Liver (tissue), 8 donors: ENCODE measurements at regions not wholly inside any gene's neighbourhood (a gene's known extent, or its start where the extent isn't known, plus 50 kb on each side); places are given as distances from the start of the nearest gene placed in this dataset.

Experiments used
- DNase-seq: peaks from one replicate; pipeline ENCODE4 v3.0.0-alpha.2; 2017; ENCODE audit warnings: low spot score
- H3K27ac ChIP-seq, 2 donors: one replicate each; pipeline ENCODE4 v1.7.0; 2013; ENCODE audit warnings: inconsistent platforms in 2 of 2, low read length in 2 of 2, control low read depth in 1 of 2, low read depth in 1 of 2, mild to moderate bottlenecking in 1 of 2
- H3K27me3 ChIP-seq, 4 donors: one replicate each; pipeline versions ENCODE4 v1.6.1 to v1.7.0; 2013; ENCODE audit warnings: low read length in 3 of 4, inconsistent platforms in 1 of 4, mild to moderate bottlenecking in 1 of 4, moderate library complexity in 1 of 4; ENCODE audit not compliant: control insufficient read depth in 4 of 4, insufficient read depth in 4 of 4
- H3K36me3 ChIP-seq, 4 donors: one replicate each; pipeline versions ENCODE4 v1.6.1 to v1.7.0; 2013; ENCODE audit warnings: low read length in 3 of 4, mild to moderate bottlenecking in 3 of 4, low read depth in 1 of 4, moderate library complexity in 1 of 4; ENCODE audit not compliant: control insufficient read depth in 4 of 4, insufficient read depth in 3 of 4
- H3K4me1 ChIP-seq, 4 donors: one replicate each; pipeline versions ENCODE4 v1.6.1 to v1.7.0; 2013; ENCODE audit warnings: low read length in 3 of 4, mild to moderate bottlenecking in 3 of 4, moderate library complexity in 1 of 4; ENCODE audit not compliant: control insufficient read depth in 4 of 4, insufficient read depth in 4 of 4
- H3K4me3 ChIP-seq, 3 donors: one replicate each; pipeline versions ENCODE4 v1.6.1 to v1.7.0; 2013; ENCODE audit warnings: low read length in 3 of 3, control low read depth in 1 of 3, low read depth in 1 of 3, mild to moderate bottlenecking in 1 of 3
- H3K9ac ChIP-seq, 2 donors: one replicate each; pipeline ENCODE4 v1.7.0; 2013; ENCODE audit warnings: low read length in 2 of 2, mild to moderate bottlenecking in 2 of 2, moderate library complexity in 2 of 2, control low read depth in 1 of 2, low read depth in 1 of 2
- H3K9me3 ChIP-seq, 4 donors: one replicate each; pipeline versions ENCODE4 v1.6.1 to v1.7.0; 2013; ENCODE audit warnings: low read length in 3 of 4; ENCODE audit not compliant: control insufficient read depth in 4 of 4
- ATF3 ChIP-seq: IDR thresholded peaks from 2 replicates; pipeline ENCODE4 v1.6.1; 2016; ENCODE audit warnings: antibody characterized with exemption
- EGR1 ChIP-seq, 2 donors: IDR thresholded peaks; 2 replicates each; pipeline ENCODE4 v1.6.1; 2016 to 2018; ENCODE audit warnings: antibody characterized with exemption in 2 of 2, low read depth in 2 of 2
- FOXA1 ChIP-seq: IDR thresholded peaks from 2 replicates; pipeline ENCODE4 v1.6.1; 2016; ENCODE audit warnings: antibody characterized with exemption
- FOXA2 ChIP-seq: IDR thresholded peaks from 2 replicates; pipeline ENCODE4 v1.6.1; 2016; ENCODE audit warnings: antibody characterized with exemption
- GABPA ChIP-seq, 2 donors: IDR thresholded peaks in 1 of 2; conservative IDR thresholded peaks in 1 of 2; 2 replicates each; pipeline ENCODE4 v1.6.1; 2016; ENCODE audit warnings: antibody characterized with exemption in 2 of 2, mild to moderate bottlenecking in 1 of 2, moderate library complexity in 1 of 2
- HNF4A ChIP-seq, 2 donors: conservative IDR thresholded peaks; 2 replicates each; pipeline ENCODE4 v1.6.1; 2016; ENCODE audit warnings: antibody characterized with exemption in 2 of 2, mild to moderate bottlenecking in 2 of 2
- HNF4G ChIP-seq: IDR thresholded peaks from 2 replicates; pipeline ENCODE4 v1.6.1; 2016; ENCODE audit warnings: antibody characterized with exemption
- JUND ChIP-seq, 2 donors: IDR thresholded peaks; 2 replicates each; pipeline ENCODE4 v1.6.1; 2016; ENCODE audit warnings: antibody characterized with exemption in 2 of 2
- NR2F2 ChIP-seq: IDR thresholded peaks from 2 replicates; pipeline ENCODE4 v1.6.1; 2016; ENCODE audit warnings: antibody characterized with exemption
- RAD21 ChIP-seq, 2 donors: IDR thresholded peaks; 2 replicates each; pipeline ENCODE4 v1.6.1; 2016; ENCODE audit warnings: antibody characterized with exemption in 2 of 2, mild to moderate bottlenecking in 2 of 2
- REST ChIP-seq: IDR thresholded peaks from 2 replicates; pipeline ENCODE4 v1.6.1; 2016; ENCODE audit warnings: antibody characterized with exemption, mild to moderate bottlenecking
- RXRA ChIP-seq, 2 donors: IDR thresholded peaks; 2 replicates each; pipeline ENCODE4 v1.6.1; 2017 to 2018; ENCODE audit warnings: antibody characterized with exemption in 2 of 2, mild to moderate bottlenecking in 1 of 2
- SP1 ChIP-seq: IDR thresholded peaks from 2 replicates; pipeline ENCODE4 v1.6.1; 2018; ENCODE audit warnings: antibody characterized with exemption, mild to moderate bottlenecking
- TAF1 ChIP-seq: conservative IDR thresholded peaks from 2 replicates; pipeline ENCODE4 v1.6.1; 2016; ENCODE audit warnings: antibody characterized with exemption, mild to moderate bottlenecking
- YY1 ChIP-seq: IDR thresholded peaks from 2 replicates; pipeline ENCODE4 v1.6.1; 2016; ENCODE audit warnings: antibody characterized with exemption, mild to moderate bottlenecking
- ZBTB33 ChIP-seq: IDR thresholded peaks from 2 replicates; pipeline ENCODE4 v1.6.1; 2016; ENCODE audit warnings: antibody characterized with exemption
- WGBS: extraction: QIAGEN DNeasy Blood & Tissue Kit; methylation state at CpG from one replicate; pipeline ENCODE4 v1.1.7; 2013; 5-methylcytosine and 5-hydroxymethylcytosine counted together
- TF ChIP-seq, protein P1 (sequence below): fragments of 150-350 bp; IDR thresholded peaks from 2 replicates; pipeline ENCODE4 v1.5.1; 2017; ENCODE audit warnings: improper control_type of control experiment, low read depth, low read length; ENCODE audit not compliant: missing input control
- TF ChIP-seq, protein P2 (sequence below): IDR thresholded peaks from 2 replicates; pipeline ENCODE4 v1.6.1; 2016; ENCODE audit warnings: antibody characterized with exemption
- donor health status: healthy.
- donor health status: healthy.
- donor health status: healthy.
- donor health status: healthy.
- donor health status: healthy.

DNA sequence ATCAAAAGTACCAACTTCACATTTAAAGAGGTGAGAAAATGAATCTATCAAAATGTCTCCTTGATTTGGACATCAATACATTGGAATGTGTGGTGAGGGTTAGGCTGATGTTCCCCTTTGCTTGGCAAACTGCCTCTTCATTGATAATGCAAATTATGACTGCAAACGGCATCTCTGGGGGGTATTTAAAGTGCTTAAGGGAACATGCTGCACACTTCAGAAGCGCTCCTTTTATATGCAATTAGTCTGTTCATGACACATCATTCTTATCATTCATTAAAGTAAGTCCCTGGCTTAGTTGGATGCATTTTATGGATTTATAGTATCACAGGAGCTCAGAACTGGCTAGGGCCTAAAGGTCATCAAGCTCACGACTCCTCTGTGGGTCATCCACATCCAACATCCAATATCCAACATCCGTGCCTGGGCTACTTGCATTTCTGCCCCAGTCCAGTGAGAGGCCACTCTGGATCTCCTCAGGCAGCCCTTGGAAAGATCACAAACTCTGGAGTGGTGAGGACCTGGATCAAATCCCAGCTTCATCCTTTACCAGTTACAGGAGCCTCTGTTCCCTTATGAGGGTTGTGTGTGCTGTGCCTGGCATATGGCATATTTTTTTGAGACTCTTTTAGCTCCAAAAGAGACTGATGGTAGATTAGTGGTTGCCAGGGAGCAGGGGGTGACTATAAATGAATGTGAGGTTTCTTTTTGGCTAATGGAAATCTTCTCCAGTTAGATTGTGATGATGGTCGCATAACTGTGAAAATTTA lies 136.8 kb upstream of the FOXB1 start:
- no peaks in the 10 kb centered on the region for H3K9me3 ChIP-seq
- no peaks in the 10 kb centered on the region for H3K4me1 ChIP-seq
- no peak overlapping the region for H3K4me3 ChIP-seq
- WGBS = 77% methylated on average over 5 of the region's 5 CpGs
- H3K9ac ChIP-seq = no peak overlapping the region
- H3K27me3 ChIP-seq = peaks cover 0 to 4% (median 0%) of the 10 kb centered on the region in 4 donors
- no peaks in the 10 kb centered on the region for H3K36me3 ChIP-seq
- no peak overlapping the region for H3K27ac ChIP-seq
- no peak for TF ChIP-seq HNF4G
- no peak for TF ChIP-seq FOXA1
- TF ChIP-seq HNF4A (conservative IDR thresholded peaks at IDR 0.05) = no peak
- no peak for TF ChIP-seq RXRA (IDR thresholded peaks at IDR 0.05)
- no peak for TF ChIP-seq SP1
- no peak for TF ChIP-seq GABPA (IDR thresholded peaks at IDR 0.05 in 1 of 2, conservative IDR thresholded peaks at IDR 0.05 in 1 of 2)
- TF ChIP-seq FOXA2 = no peak
- TF ChIP-seq JUND (IDR thresholded peaks at IDR 0.05) = no peak
- no peak for TF ChIP-seq EGR1 (IDR thresholded peaks at IDR 0.05; ENCODE audit: low read depth in 2 of 2)
- no peak for TF ChIP-seq YY1
- TF ChIP-seq, protein P1, sequence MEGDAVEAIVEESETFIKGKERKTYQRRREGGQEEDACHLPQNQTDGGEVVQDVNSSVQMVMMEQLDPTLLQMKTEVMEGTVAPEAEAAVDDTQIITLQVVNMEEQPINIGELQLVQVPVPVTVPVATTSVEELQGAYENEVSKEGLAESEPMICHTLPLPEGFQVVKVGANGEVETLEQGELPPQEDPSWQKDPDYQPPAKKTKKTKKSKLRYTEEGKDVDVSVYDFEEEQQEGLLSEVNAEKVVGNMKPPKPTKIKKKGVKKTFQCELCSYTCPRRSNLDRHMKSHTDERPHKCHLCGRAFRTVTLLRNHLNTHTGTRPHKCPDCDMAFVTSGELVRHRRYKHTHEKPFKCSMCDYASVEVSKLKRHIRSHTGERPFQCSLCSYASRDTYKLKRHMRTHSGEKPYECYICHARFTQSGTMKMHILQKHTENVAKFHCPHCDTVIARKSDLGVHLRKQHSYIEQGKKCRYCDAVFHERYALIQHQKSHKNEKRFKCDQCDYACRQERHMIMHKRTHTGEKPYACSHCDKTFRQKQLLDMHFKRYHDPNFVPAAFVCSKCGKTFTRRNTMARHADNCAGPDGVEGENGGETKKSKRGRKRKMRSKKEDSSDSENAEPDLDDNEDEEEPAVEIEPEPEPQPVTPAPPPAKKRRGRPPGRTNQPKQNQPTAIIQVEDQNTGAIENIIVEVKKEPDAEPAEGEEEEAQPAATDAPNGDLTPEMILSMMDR = no peak
- TF ChIP-seq, protein P2, sequence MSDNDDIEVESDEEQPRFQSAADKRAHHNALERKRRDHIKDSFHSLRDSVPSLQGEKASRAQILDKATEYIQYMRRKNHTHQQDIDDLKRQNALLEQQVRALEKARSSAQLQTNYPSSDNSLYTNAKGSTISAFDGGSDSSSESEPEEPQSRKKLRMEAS = no peak
- DNase-seq = no peak

DNA sequence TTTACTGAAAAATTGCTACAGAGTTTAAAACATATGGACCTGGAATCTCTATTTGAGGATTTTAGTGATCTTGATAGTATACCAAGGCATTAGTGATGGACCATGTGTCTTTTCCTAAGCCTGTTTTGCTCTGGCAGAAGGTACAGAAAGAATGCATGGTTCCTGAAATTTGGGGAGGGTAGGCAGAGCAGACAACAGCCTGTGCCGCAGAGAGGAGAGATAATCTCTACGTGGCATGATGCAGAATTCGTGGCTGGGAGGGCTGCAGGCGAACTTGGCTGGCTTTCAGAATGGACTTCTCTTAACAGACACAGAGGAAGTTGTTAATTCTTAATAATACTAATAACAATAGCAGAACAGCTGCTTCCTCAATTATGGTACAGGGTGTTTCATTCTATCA lies 137.5 kb upstream of the FOXB1 start:
- WGBS = 47% methylated on average over 4 of the region's 4 CpGs
- no peak overlapping the region for H3K4me3 ChIP-seq
- H3K9me3 ChIP-seq = no peaks in the 10 kb centered on the region
- DNase-seq = no peak
- H3K4me1 ChIP-seq = no peaks in the 10 kb centered on the region
- no peaks in the 10 kb centered on the region for H3K36me3 ChIP-seq
- H3K9ac ChIP-seq = no peak overlapping the region
- TF ChIP-seq, protein P2 = no peak
- TF ChIP-seq RAD21 (IDR thresholded peaks at IDR 0.05) (no peak), SP1 (no peak), RXRA (IDR thresholded peaks at IDR 0.05) (no peak), EGR1 (IDR thresholded peaks at IDR 0.05; ENCODE audit: low read depth in 2 of 2) (no peak), ATF3 (no peak), HNF4G (no peak), GABPA (IDR thresholded peaks at IDR 0.05 in 1 of 2, conservative IDR thresholded peaks at IDR 0.05 in 1 of 2) (no peak), TAF1 (no peak), YY1 (no peak), JUND (IDR thresholded peaks at IDR 0.05) (no peak), REST (no peak), FOXA1 (no peak), FOXA2 (no peak), NR2F2 (no peak), ZBTB33 (no peak)
- TF ChIP-seq, protein P1 = no peak
- peaks cover 0 to 4% (median 0%) of the 10 kb centered on the region in 4 donors for H3K27me3 ChIP-seq
- no peak overlapping the region for H3K27ac ChIP-seq
